Neural progenitor cell (in vitro differentiated cells): ENCODE measurements at regions not wholly inside any gene's neighbourhood (a gene's known extent, or its start where the extent isn't known, plus 50 kb on each side); places are given as distances from the start of the nearest gene placed in this dataset.

Experiments used
- DNase-seq: peaks from one replicate; pipeline ENCODE4 v3.0.0-alpha.2; 2016; ENCODE audit warnings: low spot score
- H2AFZ ChIP-seq: fragments of 200-600 bp; sonication (generic); replicated peaks from 2 replicates; pipeline ENCODE4 v1.6.1; 2016; ENCODE audit warnings: antibody characterized with exemption
- H3F3A ChIP-seq: fragments of 200-600 bp; sonication (generic); 2 replicates; pipeline ENCODE4 v1.6.1; 2016; ENCODE audit warnings: antibody characterized with exemption, low read depth
- H3K27ac ChIP-seq: fragments of 200-600 bp; sonication (generic); 2 replicates; pipeline ENCODE4 v1.5.1; 2016; ENCODE audit warnings: mild to moderate bottlenecking
- H3K27me3 ChIP-seq: fragments of 200-600 bp; sonication (generic); 2 replicates; pipeline ENCODE4 v1.6.1; 2016; ENCODE audit warnings: mild to moderate bottlenecking, moderate library complexity
- H3K36me3 ChIP-seq: fragments of 200-600 bp; sonication (generic); 2 replicates; pipeline ENCODE4 v1.5.1; 2016
- H3K4me1 ChIP-seq: fragments of 200-600 bp; sonication (generic); 2 replicates; pipeline ENCODE4 v1.6.1; 2016; ENCODE audit warnings: mixed run types
- H3K4me2 ChIP-seq: fragments of 200-600 bp; sonication (generic); 2 replicates; pipeline ENCODE4 v1.6.1; 2016
- H3K4me3 ChIP-seq: fragments of 200-600 bp; sonication (generic); 2 replicates; pipeline ENCODE4 v1.5.1; 2016
- H3K79me2 ChIP-seq: fragments of 200-600 bp; sonication (generic); 2 replicates; pipeline ENCODE4 v1.6.1; 2016; ENCODE audit warnings: low read depth
- H3K9ac ChIP-seq: fragments of 200-600 bp; sonication (generic); 2 replicates; pipeline ENCODE4 v1.6.1; 2016
- H3K9me3 ChIP-seq: fragments of 200-600 bp; sonication (generic); 2 replicates; pipeline ENCODE4 v1.5.1; 2016; ENCODE audit warnings: low read depth
- H4K20me1 ChIP-seq: fragments of 200-600 bp; sonication (generic); 2 replicates; pipeline ENCODE4 v1.6.1; 2016; ENCODE audit warnings: low read depth
- H3K27ac Mint-ChIP-seq: 3 replicates; pipeline ENCODE4 v1.8.0; 2021; ENCODE audit warnings: mixed read lengths
- H3K27me3 Mint-ChIP-seq: 2 replicates; pipeline ENCODE4 v1.8.0; 2022; ENCODE audit warnings: low read depth, mild to moderate bottlenecking, inconsistent platforms, moderate library complexity, mixed read lengths; ENCODE audit not compliant: insufficient read depth
- H3K36me3 Mint-ChIP-seq: 3 replicates; pipeline ENCODE4 v1.8.0; 2021; ENCODE audit warnings: mixed read lengths
- H3K4me1 Mint-ChIP-seq: 3 replicates; pipeline ENCODE4 v1.8.0; 2021; ENCODE audit warnings: mixed read lengths
- H3K4me3 Mint-ChIP-seq: 3 replicates; pipeline ENCODE4 v1.8.0; 2021; ENCODE audit warnings: mild to moderate bottlenecking, moderate library complexity, mixed read lengths
- H3K9me3 Mint-ChIP-seq: 3 replicates; pipeline ENCODE4 v1.8.0; 2020; ENCODE audit warnings: mixed read lengths
- EZH2 ChIP-seq: fragments of 200-600 bp; sonication (generic); IDR thresholded peaks from 2 replicates; pipeline ENCODE4 v1.6.1; 2017; ENCODE audit warnings: antibody characterized with exemption, mild to moderate bottlenecking, moderate library complexity
- EZH2phosphoT487 ChIP-seq: fragments of 200-600 bp; sonication (generic); IDR thresholded peaks from 2 replicates; pipeline ENCODE4 v1.6.1; 2017; ENCODE audit warnings: antibody characterized with exemption
- TF ChIP-seq, protein P1 (sequence below): fragments of 200-600 bp; sonication (generic); IDR thresholded peaks from 2 replicates; pipeline ENCODE4 v1.5.1; 2017; ENCODE audit warnings: antibody characterized with exemption, mild to moderate bottlenecking

DNA sequence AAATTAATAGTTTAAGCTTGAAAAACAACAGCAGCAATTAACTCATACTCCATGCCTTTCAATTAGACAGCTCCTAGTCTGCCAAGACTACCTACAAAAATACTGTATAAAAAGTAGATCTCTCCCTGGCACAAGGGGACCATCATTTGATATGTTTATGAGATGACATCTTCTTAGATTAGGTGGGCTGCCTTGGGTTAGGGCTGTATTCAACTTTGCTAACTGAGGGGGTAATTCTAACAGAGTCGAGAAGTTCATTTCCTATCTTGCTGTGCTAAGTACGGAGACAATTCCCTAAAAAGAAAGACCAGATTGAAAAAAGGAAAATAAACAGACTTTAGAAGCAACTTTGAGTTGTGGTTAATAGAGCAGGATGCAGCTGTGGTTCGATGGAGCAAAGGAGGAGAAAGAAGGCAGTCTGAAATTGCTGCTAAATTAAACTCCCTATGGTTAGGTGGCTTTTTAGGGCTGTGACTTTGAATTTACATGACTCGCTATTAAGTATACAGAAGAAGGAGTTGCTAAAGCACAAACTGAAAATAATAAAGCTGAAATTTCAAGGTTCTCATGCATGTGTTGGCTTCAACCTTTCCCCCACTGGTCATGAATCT is 75.4 kb downstream of the CDC7 start:
- Mint-ChIP-seq H3K4me3 (no peak overlapping the region), H3K4me1 (peaks cover 20% of the 10 kb centered on the region), H3K36me3 (no peaks in the 10 kb centered on the region), H3K27ac (peak overlapping the region; percentile 22), H3K27me3 (peaks cover 7% of the 10 kb centered on the region), H3K9me3 (peaks cover 2% of the 10 kb centered on the region)
- Histone ChIP-seq H3K79me2 (no peaks in the 10 kb centered on the region), H3K9ac (no peak overlapping the region), H4K20me1 (no peaks in the 10 kb centered on the region), H3K4me1 (peaks cover 4% of the 10 kb centered on the region), H3K9me3 (no peaks in the 10 kb centered on the region), H3K4me2 (no peak overlapping the region), H3K4me3 (no peak overlapping the region), H3K27ac (no peak overlapping the region), H3K36me3 (no peaks in the 10 kb centered on the region), H2AFZ (no peak overlapping the region), H3K27me3 (no peaks in the 10 kb centered on the region), H3F3A (no peaks in the 10 kb centered on the region)
- DNase-seq = no peak
- no peak for TF ChIP-seq EZH2phosphoT487

DNA sequence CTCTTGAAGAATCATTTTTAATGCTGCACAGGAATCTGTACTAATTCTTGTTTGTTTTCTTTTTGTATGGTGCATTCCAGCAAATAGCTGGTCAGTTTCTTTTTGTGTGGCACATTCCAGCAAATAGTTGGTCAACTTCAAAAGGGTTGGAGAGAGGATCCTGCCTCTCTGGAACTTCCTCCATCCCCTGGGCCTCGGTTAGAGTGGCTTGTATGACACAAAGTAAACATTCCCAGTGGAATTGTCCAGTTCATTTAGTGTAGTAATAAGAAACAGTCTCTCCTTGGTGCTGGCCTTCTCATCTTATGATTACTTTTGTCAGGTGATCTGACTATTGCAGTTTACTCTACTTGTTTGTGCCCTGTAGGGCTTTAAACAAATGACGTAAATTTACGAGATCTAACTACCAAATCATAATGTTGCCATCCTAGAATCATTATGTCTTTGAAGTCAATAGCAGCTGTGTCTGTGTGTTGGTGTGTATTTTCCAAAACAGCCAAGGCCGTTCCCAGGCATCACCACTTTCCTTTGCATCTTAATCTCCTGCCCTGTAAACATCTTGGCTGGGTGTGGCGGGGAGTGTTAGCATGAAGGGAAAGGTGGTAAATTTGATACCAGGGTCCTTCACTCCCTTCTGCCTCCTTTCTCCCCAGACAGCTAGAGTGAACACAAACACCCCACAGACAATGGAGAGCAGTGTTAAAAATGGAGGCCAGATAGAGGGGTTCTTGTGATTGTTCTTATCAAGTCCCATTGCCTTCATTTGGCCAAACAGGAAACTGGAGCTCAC is 77.9 kb downstream of the CDC7 start:
- H3K27me3 ChIP-seq = no peaks in the 10 kb centered on the region
- no peak overlapping the region for H3K27ac ChIP-seq
- H3K4me3 Mint-ChIP-seq = no peak overlapping the region
- peaks cover 4% of the 10 kb centered on the region for H3K4me1 ChIP-seq
- TF ChIP-seq, protein P1, sequence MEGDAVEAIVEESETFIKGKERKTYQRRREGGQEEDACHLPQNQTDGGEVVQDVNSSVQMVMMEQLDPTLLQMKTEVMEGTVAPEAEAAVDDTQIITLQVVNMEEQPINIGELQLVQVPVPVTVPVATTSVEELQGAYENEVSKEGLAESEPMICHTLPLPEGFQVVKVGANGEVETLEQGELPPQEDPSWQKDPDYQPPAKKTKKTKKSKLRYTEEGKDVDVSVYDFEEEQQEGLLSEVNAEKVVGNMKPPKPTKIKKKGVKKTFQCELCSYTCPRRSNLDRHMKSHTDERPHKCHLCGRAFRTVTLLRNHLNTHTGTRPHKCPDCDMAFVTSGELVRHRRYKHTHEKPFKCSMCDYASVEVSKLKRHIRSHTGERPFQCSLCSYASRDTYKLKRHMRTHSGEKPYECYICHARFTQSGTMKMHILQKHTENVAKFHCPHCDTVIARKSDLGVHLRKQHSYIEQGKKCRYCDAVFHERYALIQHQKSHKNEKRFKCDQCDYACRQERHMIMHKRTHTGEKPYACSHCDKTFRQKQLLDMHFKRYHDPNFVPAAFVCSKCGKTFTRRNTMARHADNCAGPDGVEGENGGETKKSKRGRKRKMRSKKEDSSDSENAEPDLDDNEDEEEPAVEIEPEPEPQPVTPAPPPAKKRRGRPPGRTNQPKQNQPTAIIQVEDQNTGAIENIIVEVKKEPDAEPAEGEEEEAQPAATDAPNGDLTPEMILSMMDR = no peak
- TF ChIP-seq EZH2phosphoT487 = no peak
- TF ChIP-seq EZH2 = no peak
- DNase-seq = no peak
- H3F3A ChIP-seq = no peaks in the 10 kb centered on the region
- peaks cover 5% of the 10 kb centered on the region for H3K27me3 Mint-ChIP-seq
- H2AFZ ChIP-seq = no peak overlapping the region
- H3K4me1 Mint-ChIP-seq = peaks cover 20% of the 10 kb centered on the region
- no peaks in the 10 kb centered on the region for H4K20me1 ChIP-seq
- no peaks in the 10 kb centered on the region for H3K9me3 ChIP-seq
- H3K9ac ChIP-seq = no peak overlapping the region
- H3K36me3 ChIP-seq = no peaks in the 10 kb centered on the region
- no peaks in the 10 kb centered on the region for H3K36me3 Mint-ChIP-seq
- no peak overlapping the region for H3K4me2 ChIP-seq
- H3K4me3 ChIP-seq = no peak overlapping the region
- no peak overlapping the region for H3K27ac Mint-ChIP-seq
- no peaks in the 10 kb centered on the region for H3K9me3 Mint-ChIP-seq
- no peaks in the 10 kb centered on the region for H3K79me2 ChIP-seq

DNA sequence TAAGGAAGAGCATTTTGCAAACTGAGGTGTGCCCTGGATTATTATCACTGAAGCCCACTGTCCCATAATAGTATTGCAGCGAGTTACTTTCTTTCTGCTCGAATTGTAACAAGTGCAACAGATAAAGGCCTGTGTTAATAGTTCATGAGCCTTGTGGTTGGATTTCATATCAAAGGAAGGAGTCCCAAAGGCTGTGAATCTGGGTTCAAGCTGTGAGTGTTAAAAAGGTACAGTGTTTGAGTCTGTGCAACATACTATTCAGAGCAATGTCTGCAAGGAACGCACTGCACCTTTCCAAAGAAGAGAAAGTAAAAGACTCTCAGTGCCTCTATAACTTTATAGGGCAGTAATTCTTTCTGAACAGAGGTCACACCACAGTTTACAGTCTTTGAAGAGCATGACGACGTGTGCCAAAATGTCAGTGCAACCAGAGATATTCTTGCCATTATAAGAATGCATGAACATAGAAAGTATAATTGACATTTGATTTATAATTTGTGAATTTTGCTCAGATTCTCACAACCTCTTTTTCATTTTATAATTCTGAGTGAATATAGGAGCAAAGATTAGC is 79.1 kb downstream of the CDC7 start:
- Histone ChIP-seq H3K36me3 (no peaks in the 10 kb centered on the region), H3K4me2 (no peak overlapping the region), H3K4me3 (no peak overlapping the region), H3K27ac (no peak overlapping the region), H3K9me3 (no peaks in the 10 kb centered on the region), H3F3A (no peaks in the 10 kb centered on the region), H3K79me2 (no peaks in the 10 kb centered on the region), H3K9ac (no peak overlapping the region), H3K27me3 (no peaks in the 10 kb centered on the region), H2AFZ (no peak overlapping the region), H4K20me1 (no peaks in the 10 kb centered on the region), H3K4me1 (peaks cover 4% of the 10 kb centered on the region)
- H3K4me1 Mint-ChIP-seq = peaks cover 21% of the 10 kb centered on the region
- no peak overlapping the region for H3K27ac Mint-ChIP-seq
- H3K9me3 Mint-ChIP-seq = no peaks in the 10 kb centered on the region
- H3K36me3 Mint-ChIP-seq = no peaks in the 10 kb centered on the region
- no peak for DNase-seq
- TF ChIP-seq, protein P1 = no peak
- no peak for TF ChIP-seq EZH2
- no peak for TF ChIP-seq EZH2phosphoT487
- H3K27me3 Mint-ChIP-seq = peaks cover 3% of the 10 kb centered on the region
- H3K4me3 Mint-ChIP-seq = no peak overlapping the region
